ENCODE measurements at regions not wholly inside any gene's neighbourhood (a gene's known extent, or its start where the extent isn't known, plus 50 kb on each side); places are given as distances from the start of the nearest gene placed in this dataset.
"Not testable (repeated sequence)": the region's sequence is repeated elsewhere in the genome, so short reads cannot be mapped to it uniquely, and the experiment has no call there.

DNA sequence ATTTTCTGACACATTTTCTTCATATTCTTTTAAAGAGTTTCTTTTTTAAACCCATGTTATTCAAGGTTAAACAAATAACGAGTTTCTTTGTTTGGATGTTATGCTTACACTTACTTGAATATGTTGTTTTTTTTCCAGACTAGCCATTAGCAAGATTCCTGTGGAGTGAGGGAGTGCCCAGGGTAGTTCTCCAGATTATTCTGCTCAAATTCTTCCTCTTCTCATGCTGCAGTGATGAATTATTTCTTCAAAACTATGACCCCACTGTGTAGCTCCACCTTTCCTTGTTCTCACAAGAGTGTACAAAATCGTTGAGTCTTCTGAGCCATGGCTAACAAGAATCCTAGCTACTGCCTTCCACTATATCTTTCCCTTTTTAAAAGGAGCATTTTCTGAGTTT, 134.1 kb upstream of the ELOVL6 start:
- TF ChIP-seq, protein P1, sequence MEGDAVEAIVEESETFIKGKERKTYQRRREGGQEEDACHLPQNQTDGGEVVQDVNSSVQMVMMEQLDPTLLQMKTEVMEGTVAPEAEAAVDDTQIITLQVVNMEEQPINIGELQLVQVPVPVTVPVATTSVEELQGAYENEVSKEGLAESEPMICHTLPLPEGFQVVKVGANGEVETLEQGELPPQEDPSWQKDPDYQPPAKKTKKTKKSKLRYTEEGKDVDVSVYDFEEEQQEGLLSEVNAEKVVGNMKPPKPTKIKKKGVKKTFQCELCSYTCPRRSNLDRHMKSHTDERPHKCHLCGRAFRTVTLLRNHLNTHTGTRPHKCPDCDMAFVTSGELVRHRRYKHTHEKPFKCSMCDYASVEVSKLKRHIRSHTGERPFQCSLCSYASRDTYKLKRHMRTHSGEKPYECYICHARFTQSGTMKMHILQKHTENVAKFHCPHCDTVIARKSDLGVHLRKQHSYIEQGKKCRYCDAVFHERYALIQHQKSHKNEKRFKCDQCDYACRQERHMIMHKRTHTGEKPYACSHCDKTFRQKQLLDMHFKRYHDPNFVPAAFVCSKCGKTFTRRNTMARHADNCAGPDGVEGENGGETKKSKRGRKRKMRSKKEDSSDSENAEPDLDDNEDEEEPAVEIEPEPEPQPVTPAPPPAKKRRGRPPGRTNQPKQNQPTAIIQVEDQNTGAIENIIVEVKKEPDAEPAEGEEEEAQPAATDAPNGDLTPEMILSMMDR (IDR thresholded peaks at IDR 0.05) = no peak
- H3K36me3 ChIP-seq = no peaks in the 10 kb centered on the region
- no peak overlapping the region for H3K27ac ChIP-seq
- intact Hi-C loops (cut with DNase I) = no loop called here
- ATAC-seq (no peak), DNase-seq (no peak)
- H3K4me1 ChIP-seq = no peaks in the 10 kb centered on the region
- H3K27me3 ChIP-seq = no peaks in the 10 kb centered on the region
- no peak overlapping the region for H3K4me3 ChIP-seq
- H3K9me3 ChIP-seq = no peaks in the 10 kb centered on the region

DNA sequence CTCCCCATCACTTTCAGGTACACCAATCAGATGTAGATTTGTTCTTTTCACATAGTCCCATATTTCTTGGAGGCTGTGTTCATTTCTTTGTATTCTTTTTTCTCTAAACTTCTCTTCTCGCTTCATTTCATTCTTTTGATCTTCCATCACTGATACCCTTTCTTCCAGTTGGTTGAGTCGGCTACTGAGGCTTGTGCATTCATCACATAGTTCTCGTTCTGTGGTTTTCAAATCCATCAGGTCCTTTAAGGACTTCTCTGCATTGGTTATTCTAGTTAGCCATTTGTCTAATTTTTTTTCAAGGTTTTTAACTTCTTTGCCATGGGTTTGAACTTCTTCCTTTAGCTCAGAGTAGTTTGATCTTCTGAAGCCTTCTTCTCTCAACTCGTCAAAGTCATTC, 128.0 kb upstream of the ELOVL6 start:
- H3K9me3 ChIP-seq; DNase-seq; H3K4me1 ChIP-seq; H3K36me3 ChIP-seq; H3K4me3 ChIP-seq; H3K27me3 ChIP-seq; ATAC-seq; intact Hi-C loops (cut with DNase I); H3K27ac ChIP-seq: not testable (repeated sequence)

DNA sequence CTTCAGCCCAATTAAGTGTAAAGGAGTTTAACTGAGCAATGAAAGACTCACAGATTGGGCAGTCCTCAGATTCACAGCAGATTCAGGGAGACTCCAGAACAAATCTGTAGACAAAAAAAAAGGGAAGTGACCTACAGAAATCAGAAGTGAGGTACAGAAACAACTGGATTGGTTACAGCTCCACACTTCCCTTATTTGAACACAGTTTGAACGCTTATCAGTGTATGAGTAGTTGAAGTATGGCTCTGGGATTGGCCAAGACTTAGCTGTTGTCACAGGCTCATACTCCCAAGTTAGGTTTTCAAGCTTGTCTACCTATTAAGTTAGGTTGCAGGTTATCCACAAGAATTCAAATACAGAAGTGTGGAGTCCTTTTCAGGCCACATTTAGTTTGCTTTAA, 112.4 kb upstream of the ELOVL6 start:
- Histone ChIP-seq H3K9me3 (no peaks in the 10 kb centered on the region), H3K4me3 (no peak overlapping the region), H3K4me1 (no peaks in the 10 kb centered on the region), H3K27ac (no peak overlapping the region), H3K36me3 (no peaks in the 10 kb centered on the region), H3K27me3 (no peaks in the 10 kb centered on the region)
- no peak for DNase-seq
- TF ChIP-seq, protein P1 (IDR thresholded peaks at IDR 0.05) = no peak
- no peak for ATAC-seq
- intact Hi-C loops (cut with DNase I) = no loop called here

DNA sequence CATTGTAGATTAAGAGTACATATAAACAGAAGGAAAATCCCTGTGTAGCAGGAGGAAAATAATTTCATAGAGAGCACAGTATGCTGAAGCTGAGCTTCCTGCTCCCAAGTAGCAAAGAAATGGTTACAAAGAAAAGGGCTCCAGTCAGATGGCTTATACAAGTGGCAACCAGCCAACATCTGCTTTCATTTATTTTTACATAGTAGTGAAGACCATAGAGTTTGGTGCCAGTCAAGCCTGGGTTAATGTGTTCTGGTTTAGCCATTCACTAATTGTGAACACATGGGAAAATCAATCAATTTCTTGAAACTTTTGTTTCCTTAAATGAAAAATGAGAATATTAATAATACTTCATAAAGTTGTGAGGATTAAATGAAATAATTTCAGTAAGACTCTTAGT, 111.3 kb upstream of the ELOVL6 start:
- no peak for ATAC-seq
- DNase-seq = peak in 2 of 4 donors; percentile 9 to 17
- intact Hi-C loops (cut with DNase I) = no loop called here

DNA sequence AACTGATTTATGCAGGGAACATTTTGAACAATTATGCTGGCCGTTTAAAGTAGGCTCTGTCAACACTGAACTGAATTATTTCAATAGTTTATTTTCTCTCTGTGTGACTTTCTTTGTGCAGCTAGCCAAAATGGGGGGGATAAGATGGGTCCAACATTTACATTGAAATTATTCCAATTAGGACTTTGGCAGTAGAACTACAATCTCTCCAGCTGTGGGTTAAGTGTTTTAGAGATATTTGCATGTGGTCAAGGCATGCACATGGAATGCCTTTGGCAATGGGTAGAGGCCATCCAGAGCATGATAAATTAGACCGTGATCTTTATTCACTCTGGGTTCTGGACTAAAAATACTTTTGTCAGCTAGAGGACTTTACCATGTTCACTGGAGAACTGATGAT, 107.9 kb upstream of the ELOVL6 start:
- peak in 2 of 4 donors; percentile 28 to 69 for DNase-seq
- no peaks in the 10 kb centered on the region for H3K36me3 ChIP-seq
- H3K4me3 ChIP-seq = no peak overlapping the region
- TF ChIP-seq, protein P1 (IDR thresholded peaks at IDR 0.05) = no peak
- no peak for ATAC-seq
- H3K27ac ChIP-seq = no peak overlapping the region
- intact Hi-C loops (cut with DNase I) = no loop called here
- H3K4me1 ChIP-seq = no peaks in the 10 kb centered on the region
- no peaks in the 10 kb centered on the region for H3K27me3 ChIP-seq
- H3K9me3 ChIP-seq = no peaks in the 10 kb centered on the region

More for the DNA sequence above, 111.3 kb upstream of the ELOVL6 start:
- H3K36me3 ChIP-seq = no peaks in the 10 kb centered on the region
- H3K27me3 ChIP-seq = no peaks in the 10 kb centered on the region
- TF ChIP-seq, protein P1 (IDR thresholded peaks at IDR 0.05) = no peak
- no peak overlapping the region for H3K4me3 ChIP-seq
- no peaks in the 10 kb centered on the region for H3K9me3 ChIP-seq
- no peaks in the 10 kb centered on the region for H3K4me1 ChIP-seq
- H3K27ac ChIP-seq = no peak overlapping the region

DNA sequence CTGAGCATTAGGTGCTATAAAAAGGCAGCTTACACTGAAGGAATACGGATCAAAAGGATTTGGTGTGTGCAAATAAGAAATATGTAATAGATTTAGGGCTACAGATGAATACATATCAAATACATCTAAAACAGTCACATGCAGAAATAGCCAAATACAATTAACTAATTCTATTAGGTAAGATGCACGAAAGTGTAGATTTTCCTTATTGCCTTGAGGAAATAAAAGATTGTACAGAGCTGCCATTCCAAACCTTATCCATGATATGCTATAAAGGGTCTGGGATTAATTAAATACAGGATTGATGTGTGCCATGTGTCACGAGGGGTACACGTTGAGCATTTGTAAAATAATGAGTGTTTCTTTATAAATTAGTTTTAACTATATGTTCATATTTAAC, 107.0 kb upstream of the ELOVL6 start:
- H3K4me3 ChIP-seq = no peak overlapping the region
- ATAC-seq (no peak), DNase-seq (no peak)
- no peaks in the 10 kb centered on the region for H3K27me3 ChIP-seq
- H3K36me3 ChIP-seq = no peaks in the 10 kb centered on the region
- TF ChIP-seq, protein P1 (IDR thresholded peaks at IDR 0.05) = no peak
- no peaks in the 10 kb centered on the region for H3K4me1 ChIP-seq
- intact Hi-C loops (cut with DNase I) = no loop called here
- no peak overlapping the region for H3K27ac ChIP-seq
- H3K9me3 ChIP-seq = no peaks in the 10 kb centered on the region
